Progenitor cell of endocrine pancreas (in vitro differentiated cells): ENCODE measurements at regions not wholly inside any gene's neighbourhood (a gene's known extent, or its start where the extent isn't known, plus 50 kb on each side); places are given as distances from the start of the nearest gene placed in this dataset.

Experiments
- DNase-seq: peaks from one replicate; pipeline ENCODE4 v3.0.0; 2021; ENCODE audit warnings: low spot score; ENCODE audit not compliant: unreplicated experiment
- H3K27ac Mint-ChIP-seq: 2 replicates; pipeline ENCODE4 v1.8.0; 2021; ENCODE audit warnings: mild to moderate bottlenecking, moderate library complexity, mixed read lengths
- H3K27me3 Mint-ChIP-seq: 2 replicates; pipeline ENCODE4 v1.8.0; 2021; ENCODE audit warnings: mixed read lengths
- H3K36me3 Mint-ChIP-seq: 2 replicates; pipeline ENCODE4 v1.8.0; 2022; ENCODE audit warnings: mixed read lengths; ENCODE audit not compliant: insufficient read depth
- H3K4me1 Mint-ChIP-seq: 2 replicates; pipeline ENCODE4 v1.8.0; 2021; ENCODE audit warnings: low read depth, mixed read lengths
- H3K4me3 Mint-ChIP-seq: 2 replicates; pipeline ENCODE4 v1.8.0; 2021; ENCODE audit warnings: low read depth, mild to moderate bottlenecking, moderate library complexity, mixed read lengths
- H3K9me3 Mint-ChIP-seq: 2 replicates; pipeline ENCODE4 v1.8.0; 2021; ENCODE audit warnings: low read depth, mixed read lengths
- TF ChIP-seq, protein P1 (sequence below): fragments of 200-600 bp; sonication (generic); IDR thresholded peaks from one replicate; pipeline ENCODE4 v1.5.0; 2021; ENCODE audit warnings: antibody characterized with exemption, mild to moderate bottlenecking; ENCODE audit not compliant: unreplicated experiment

DNA sequence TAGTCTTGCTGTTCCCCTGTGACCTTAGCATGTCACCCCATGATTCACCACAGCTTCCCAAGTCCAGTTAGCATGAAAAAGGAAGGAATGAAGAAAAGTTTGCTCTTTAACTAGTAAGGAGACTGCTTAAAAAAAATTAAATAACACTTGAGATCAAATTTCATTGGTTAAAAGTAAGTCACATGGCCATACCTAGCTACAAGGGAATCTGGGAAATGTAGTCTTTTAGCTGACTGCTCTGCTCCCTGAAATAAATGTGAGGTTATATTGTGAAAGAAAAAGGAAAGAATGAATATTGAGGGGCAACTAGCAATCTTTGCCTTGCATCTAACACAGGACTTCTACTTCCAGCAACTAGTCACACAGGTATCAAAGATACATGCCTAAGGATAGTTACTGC, 84.7 kb upstream of the LRRN1 start:
- Mint-ChIP-seq H3K9me3 (peaks cover 12% of the 10 kb centered on the region), H3K27me3 (no peaks in the 10 kb centered on the region), H3K4me3 (no peak overlapping the region), H3K27ac (no peak overlapping the region), H3K36me3 (peaks cover 2% of the 10 kb centered on the region), H3K4me1 (peaks cover 8% of the 10 kb centered on the region)
- TF ChIP-seq, protein P1, sequence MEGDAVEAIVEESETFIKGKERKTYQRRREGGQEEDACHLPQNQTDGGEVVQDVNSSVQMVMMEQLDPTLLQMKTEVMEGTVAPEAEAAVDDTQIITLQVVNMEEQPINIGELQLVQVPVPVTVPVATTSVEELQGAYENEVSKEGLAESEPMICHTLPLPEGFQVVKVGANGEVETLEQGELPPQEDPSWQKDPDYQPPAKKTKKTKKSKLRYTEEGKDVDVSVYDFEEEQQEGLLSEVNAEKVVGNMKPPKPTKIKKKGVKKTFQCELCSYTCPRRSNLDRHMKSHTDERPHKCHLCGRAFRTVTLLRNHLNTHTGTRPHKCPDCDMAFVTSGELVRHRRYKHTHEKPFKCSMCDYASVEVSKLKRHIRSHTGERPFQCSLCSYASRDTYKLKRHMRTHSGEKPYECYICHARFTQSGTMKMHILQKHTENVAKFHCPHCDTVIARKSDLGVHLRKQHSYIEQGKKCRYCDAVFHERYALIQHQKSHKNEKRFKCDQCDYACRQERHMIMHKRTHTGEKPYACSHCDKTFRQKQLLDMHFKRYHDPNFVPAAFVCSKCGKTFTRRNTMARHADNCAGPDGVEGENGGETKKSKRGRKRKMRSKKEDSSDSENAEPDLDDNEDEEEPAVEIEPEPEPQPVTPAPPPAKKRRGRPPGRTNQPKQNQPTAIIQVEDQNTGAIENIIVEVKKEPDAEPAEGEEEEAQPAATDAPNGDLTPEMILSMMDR, result no peak
- no peak for DNase-seq

GRCh38 chr3:3712971-3713370, 86.3 kb upstream of the LRRN1 start:
- peaks cover 9% of the 10 kb centered on the region for H3K9me3 Mint-ChIP-seq
- no peak overlapping the region for H3K4me3 Mint-ChIP-seq
- H3K4me1 Mint-ChIP-seq, result peaks cover 21% of the 10 kb centered on the region
- DNase-seq, result no peak
- TF ChIP-seq, protein P1, result no peak
- no peaks in the 10 kb centered on the region for H3K36me3 Mint-ChIP-seq
- no peaks in the 10 kb centered on the region for H3K27me3 Mint-ChIP-seq
- H3K27ac Mint-ChIP-seq, result no peak overlapping the region

DNA sequence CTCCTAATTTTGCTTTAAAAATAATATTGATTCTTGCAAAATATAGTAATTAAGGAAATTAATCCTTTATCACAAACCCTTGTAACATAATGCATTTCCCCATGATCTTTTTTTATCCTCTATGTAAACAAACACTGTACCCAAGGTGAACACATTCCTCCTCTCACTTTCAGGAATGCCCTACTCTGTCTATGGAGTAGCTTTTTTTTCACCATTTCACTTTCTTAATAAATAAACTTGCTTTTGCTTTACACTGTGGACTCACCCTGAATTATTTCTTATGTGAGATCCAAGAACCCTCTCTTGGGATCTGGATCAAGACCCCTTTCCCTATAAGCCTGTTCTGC, 90.5 kb upstream of the LRRN1 start:
- Mint-ChIP-seq H3K27ac (peak overlapping the region; percentile 97), H3K27me3 (no peaks in the 10 kb centered on the region), H3K4me1 (peaks cover 39% of the 10 kb centered on the region), H3K9me3 (peaks cover 4% of the 10 kb centered on the region), H3K4me3 (peak overlapping the region; percentile 9), H3K36me3 (no peaks in the 10 kb centered on the region)
- TF ChIP-seq, protein P1, result no peak
- no peak for DNase-seq

- TF ChIP-seq, protein P1, result no peak
- Mint-ChIP-seq H3K36me3 (no peaks in the 10 kb centered on the region), H3K9me3 (peaks cover 10% of the 10 kb centered on the region), H3K4me3 (peak overlapping the region; percentile 18), H3K4me1 (peaks cover 36% of the 10 kb centered on the region), H3K27ac (peak overlapping the region; percentile 97), H3K27me3 (no peaks in the 10 kb centered on the region)
- no peak for DNase-seq
Measured at GRCh38 chr3:3707858-3708768, 91.1 kb upstream of the LRRN1 start.

GRCh38 chr3:3705090-3705775, 94.0 kb upstream of the LRRN1 start:
- no peaks in the 10 kb centered on the region for H3K27me3 Mint-ChIP-seq
- no peaks in the 10 kb centered on the region for H3K36me3 Mint-ChIP-seq
- H3K4me3 Mint-ChIP-seq, result no peak overlapping the region
- no peak overlapping the region for H3K27ac Mint-ChIP-seq
- TF ChIP-seq, protein P1, result no peak
- H3K4me1 Mint-ChIP-seq, result peaks cover 39% of the 10 kb centered on the region
- H3K9me3 Mint-ChIP-seq, result peaks cover 8% of the 10 kb centered on the region
- no peak for DNase-seq
